ENCODE measurements at regions not wholly inside any gene's neighbourhood (a gene's known extent, or its start where the extent isn't known, plus 50 kb on each side); places are given as distances from the start of the nearest gene placed in this dataset.

DNA sequence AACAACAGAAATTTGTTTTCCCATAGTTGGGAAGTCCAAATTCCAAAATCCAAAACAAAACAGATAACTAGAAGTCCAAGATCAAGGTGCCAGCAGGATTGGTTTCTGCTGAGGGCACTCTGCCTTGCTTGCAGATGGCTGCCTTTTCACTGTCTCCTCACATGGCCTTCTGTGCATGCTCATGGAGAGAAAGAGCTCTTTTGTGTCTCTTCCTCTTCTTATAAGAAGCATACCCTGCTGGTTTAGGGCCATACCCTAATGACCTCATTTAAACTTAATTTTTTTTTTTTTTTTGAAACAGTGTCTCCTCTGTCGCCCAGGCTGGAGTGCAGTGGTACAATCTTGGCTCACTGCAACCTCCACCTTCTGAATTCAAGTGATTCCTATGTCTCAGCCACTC, 1974.1 kb upstream of the PCDH20 start:
- TF ChIP-seq, protein P1, sequence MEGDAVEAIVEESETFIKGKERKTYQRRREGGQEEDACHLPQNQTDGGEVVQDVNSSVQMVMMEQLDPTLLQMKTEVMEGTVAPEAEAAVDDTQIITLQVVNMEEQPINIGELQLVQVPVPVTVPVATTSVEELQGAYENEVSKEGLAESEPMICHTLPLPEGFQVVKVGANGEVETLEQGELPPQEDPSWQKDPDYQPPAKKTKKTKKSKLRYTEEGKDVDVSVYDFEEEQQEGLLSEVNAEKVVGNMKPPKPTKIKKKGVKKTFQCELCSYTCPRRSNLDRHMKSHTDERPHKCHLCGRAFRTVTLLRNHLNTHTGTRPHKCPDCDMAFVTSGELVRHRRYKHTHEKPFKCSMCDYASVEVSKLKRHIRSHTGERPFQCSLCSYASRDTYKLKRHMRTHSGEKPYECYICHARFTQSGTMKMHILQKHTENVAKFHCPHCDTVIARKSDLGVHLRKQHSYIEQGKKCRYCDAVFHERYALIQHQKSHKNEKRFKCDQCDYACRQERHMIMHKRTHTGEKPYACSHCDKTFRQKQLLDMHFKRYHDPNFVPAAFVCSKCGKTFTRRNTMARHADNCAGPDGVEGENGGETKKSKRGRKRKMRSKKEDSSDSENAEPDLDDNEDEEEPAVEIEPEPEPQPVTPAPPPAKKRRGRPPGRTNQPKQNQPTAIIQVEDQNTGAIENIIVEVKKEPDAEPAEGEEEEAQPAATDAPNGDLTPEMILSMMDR (IDR thresholded peaks at IDR 0.05) = no peak
- TF ChIP-seq ZFX (IDR thresholded peaks at IDR 0.05; ENCODE audit: borderline replicate concordance) = no peak

All from 22Rv1 (cell line).